Endothelial cell of umbilical vein (primary cell): ENCODE measurements at regions not wholly inside any gene's neighbourhood (a gene's known extent, or its start where the extent isn't known, plus 50 kb on each side); places are given as distances from the start of the nearest gene placed in this dataset.

Experiments used
- BruUV-seq: library from RNA; stranded (reverse); fragments of 400-500 nt; replicated peaks from 2 replicates; lab custom pipeline; 2021; lab: Mats Ljungman, UMichigan
- CTCF ChIA-PET: fragments of 300-600, 350-600 bp; sonication (Branson Sonifier 250); formaldehyde crosslinking; loops from one replicate; lab custom pipeline; 2021; ENCODE audit warnings: antibody characterized with exemption, inconsistent platforms; lab: Charles Lee
- POLR2A ChIA-PET: fragments of 300-600, 350-600 bp; sonication (Branson Sonifier 250); formaldehyde crosslinking; loops from one replicate; lab custom pipeline; 2021; ENCODE audit warnings: antibody characterized with exemption, inconsistent platforms; lab: Charles Lee
- DNase-seq: peaks from one replicate; pipeline ENCODE4 v3.0.0-alpha.2; 2011; ENCODE audit warnings: low read depth, low spot score
- FAIRE-seq: peaks from 2 replicates; lab custom pipeline; 2011; peaks lifted over from hg19 to GRCh38; lab: Jason Lieb, UNC
- H2AFZ ChIP-seq: 2 replicates; pipeline ENCODE4 v1.6.0; 2012; ENCODE audit warnings: low read depth, low read length, control low read depth, inconsistent platforms
- H3K27ac ChIP-seq: 2 replicates; pipeline ENCODE4 v1.5.1; 2011; ENCODE audit warnings: low read depth, mild to moderate bottlenecking, control low read depth, low read length, moderate library complexity; ENCODE audit not compliant: insufficient read depth
- H3K27me3 ChIP-seq, 2 experiments: 2 replicates each; pipeline versions ENCODE4 v1.6.0 to v1.6.1; 2011; ENCODE audit warnings: low read length in 2 of 2, mixed read lengths in 1 of 2; ENCODE audit not compliant: control insufficient read depth in 2 of 2, insufficient read depth in 2 of 2
- H3K36me3 ChIP-seq, 2 experiments: 2 replicates in 1 of 2; 3 replicates in 1 of 2; pipeline ENCODE4 v1.5.1; 2011; ENCODE audit warnings: low read length in 2 of 2, mild to moderate bottlenecking in 1 of 2, moderate library complexity in 1 of 2; ENCODE audit not compliant: control insufficient read depth in 2 of 2, insufficient read depth in 2 of 2; ENCODE audit errors: extremely low read depth in 1 of 2
- H3K4me1 ChIP-seq: 3 replicates; pipeline ENCODE4 v1.5.1; 2011; ENCODE audit warnings: mild to moderate bottlenecking, low read length; ENCODE audit not compliant: control insufficient read depth, insufficient read depth; ENCODE audit errors: extremely low read depth
- H3K4me2 ChIP-seq: 2 replicates; pipeline ENCODE4 v1.6.1; 2011; ENCODE audit warnings: low read length, control low read depth, mixed read lengths; ENCODE audit not compliant: insufficient read depth
- H3K4me3 ChIP-seq, 3 experiments: fragments of 200-600 bp in 1 of 3; sonication (generic), shearing (Covaris generic) in 1 of 3; replicated peaks in 1 of 3; 2 replicates each; pipeline ENCODE4 v1.5.1; 2011 to 2016; ENCODE audit warnings: control low read depth in 3 of 3, low read length in 3 of 3, mild to moderate bottlenecking in 2 of 3, inconsistent platforms in 1 of 3, low read depth in 1 of 3, moderate library complexity in 1 of 3; ENCODE audit not compliant: insufficient read depth in 1 of 3
- H3K79me2 ChIP-seq: 2 replicates; pipeline ENCODE4 v1.6.0; 2012; ENCODE audit warnings: low read length, inconsistent platforms; ENCODE audit not compliant: control insufficient read depth, insufficient read depth
- H3K9ac ChIP-seq: replicated peaks from 2 replicates; pipeline ENCODE3; 2011; ENCODE audit warnings: low read length, control low read depth; ENCODE audit not compliant: insufficient read depth; ENCODE audit errors: extremely low read depth
- H3K9me1 ChIP-seq: replicated peaks from 3 replicates; pipeline ENCODE4 v1.6.0; 2011; ENCODE audit warnings: mild to moderate bottlenecking, low read length; ENCODE audit not compliant: control insufficient read depth, insufficient read depth; ENCODE audit errors: extremely low read depth
- H3K9me3 ChIP-seq: replicated peaks from 2 replicates; pipeline ENCODE4 v1.5.1; 2012; ENCODE audit warnings: low read length, inconsistent platforms; ENCODE audit not compliant: control insufficient read depth, insufficient read depth
- H4K20me1 ChIP-seq: replicated peaks from 2 replicates; pipeline ENCODE3; 2011; ENCODE audit warnings: mild to moderate bottlenecking, low read length; ENCODE audit not compliant: control insufficient read depth, insufficient read depth; ENCODE audit errors: extremely low read depth
- CTCF ChIP-seq, 2 donors: IDR thresholded peaks; 1 replicate in 1 of 2; 2 replicates in 1 of 2; pipeline ENCODE4 v1.5.1; 2011; ENCODE audit warnings: low read length in 2 of 2, mild to moderate bottlenecking in 2 of 2, moderate library complexity in 2 of 2, control low read depth in 1 of 2, inconsistent platforms in 1 of 2, low read depth in 1 of 2; ENCODE audit not compliant: insufficient read depth in 1 of 2; ENCODE audit errors: extremely low read depth in 1 of 2
- EZH2 ChIP-seq: IDR thresholded peaks from 2 replicates; pipeline ENCODE4 v1.6.1; 2012; ENCODE audit warnings: borderline replicate concordance, low read depth, mild to moderate bottlenecking, moderate library complexity, low read length, inconsistent platforms; ENCODE audit not compliant: severe bottlenecking
- FOS ChIP-seq: IDR thresholded peaks from 2 replicates; pipeline ENCODE4 v1.6.1; 2011; ENCODE audit warnings: mild to moderate bottlenecking, low read length, moderate library complexity, borderline replicate concordance; ENCODE audit not compliant: insufficient read depth
- GATA2 ChIP-seq: IDR thresholded peaks from 2 replicates; pipeline ENCODE4 v1.7.0; 2011; ENCODE audit warnings: low read depth, mild to moderate bottlenecking, moderate library complexity, mixed read lengths, low read length; ENCODE audit not compliant: insufficient read length, insufficient read depth
- JUN ChIP-seq: IDR thresholded peaks from 2 replicates; pipeline ENCODE4 v1.6.1; 2011; ENCODE audit warnings: borderline replicate concordance, low read depth; ENCODE audit not compliant: insufficient read length, insufficient read depth
- MAX ChIP-seq: IDR thresholded peaks from 2 replicates; pipeline ENCODE4 v1.6.1; 2011; ENCODE audit not compliant: insufficient read depth, insufficient read length
- MYC ChIP-seq: IDR thresholded peaks from one replicate; pipeline ENCODE4 v1.6.1; 2011; ENCODE audit warnings: mild to moderate bottlenecking, low read depth, low read length
- POLR2A ChIP-seq: IDR thresholded peaks from 2 replicates; pipeline ENCODE4 v1.6.1; 2012; ENCODE audit warnings: low read depth, mild to moderate bottlenecking, control low read depth, low read length
- POLR2AphosphoS5 ChIP-seq: IDR thresholded peaks from 2 replicates; pipeline ENCODE4 v1.6.1; 2012; ENCODE audit warnings: low read depth, mild to moderate bottlenecking, control low read depth, low read length, moderate library complexity; ENCODE audit not compliant: insufficient read depth
- dilution Hi-C: fragments of 300-500 bp; cut with MboI; formaldehyde crosslinking; loops from one replicate; pipeline ENCODE4 v1.15.0; 2019; ENCODE audit warnings: low sequenced_read_pairs; ENCODE audit not compliant: extremely low pct_ligation_motif_present
- intact Hi-C: fragments of 100-400 bp; cut with micrococcal nuclease; formaldehyde crosslinking; loops from one replicate; pipeline ENCODE4 v1.10.0; 2022

- no peak overlapping the region for H3K4me3 ChIP-seq
- no peaks in the 10 kb centered on the region for H4K20me1 ChIP-seq
- dilution Hi-C loops (no loop called here), intact Hi-C loops (no loop called here)
- no peaks in the 10 kb centered on the region for H3K36me3 ChIP-seq
- CTCF ChIA-PET = no interaction called here
- H3K27ac ChIP-seq = no peak overlapping the region
- DNase-seq (no peak), FAIRE-seq (no peak)
- no peak overlapping the region for H3K4me2 ChIP-seq
- H3K9me3 ChIP-seq = peaks cover 2% of the 10 kb centered on the region
- H3K79me2 ChIP-seq = no peaks in the 10 kb centered on the region
- POLR2A ChIA-PET = no interaction called here
- H3K9me1 ChIP-seq = no peaks in the 10 kb centered on the region
- TF ChIP-seq GATA2 (no peak), EZH2 (no peak), POLR2A (no peak), MYC (no peak), CTCF (IDR thresholded peaks at IDR 0.05; ENCODE audit: extremely low read depth in 1 of 2, insufficient read depth in 1 of 2, low read depth in 1 of 2, low read length in 2 of 2) (no peak), FOS (no peak), JUN (no peak), MAX (no peak), POLR2AphosphoS5 (no peak)
- no peaks in the 10 kb centered on the region for H3K27me3 ChIP-seq
- no peak overlapping the region for H3K9ac ChIP-seq
- no peak overlapping the region for H2AFZ ChIP-seq
- BruUV-seq = no TSS peak
- H3K4me1 ChIP-seq = no peaks in the 10 kb centered on the region
Measured at GRCh38 chr3:109678600-109678999, 341.3 kb upstream of the DPPA4 start.
